Left forelimb (tissue), 1 donor: ENCODE measurements at regions not wholly inside any gene's neighbourhood (a gene's known extent, or its start where the extent isn't known, plus 50 kb on each side); places are given as distances from the start of the nearest gene placed in this dataset.
A peak's percentile ranks its signal among the peaks of the same experiment; 100 is the strongest.

Experiments used
- DNase-seq: peaks from one replicate; pipeline ENCODE4 v3.0.0-alpha.2; 2018; ENCODE audit warnings: low spot score

DNA sequence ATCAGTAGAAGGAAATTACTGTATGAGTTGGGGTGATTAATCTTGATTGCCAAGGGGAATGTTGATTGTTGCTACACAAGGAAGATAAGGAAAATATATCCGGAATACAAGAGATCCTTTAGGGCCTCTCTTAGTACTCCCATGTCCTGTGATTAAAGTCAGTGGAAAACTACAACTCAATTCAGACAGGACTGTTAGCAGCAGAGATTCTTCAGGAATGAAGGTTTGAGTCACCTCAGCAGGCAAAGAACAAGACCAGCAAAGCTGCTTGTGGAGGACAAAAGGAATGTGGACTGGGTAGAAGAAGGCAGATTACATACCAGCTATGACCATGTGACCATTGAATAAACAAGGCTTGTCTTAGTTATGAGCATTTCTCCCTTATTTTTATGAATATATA lies 478.2 kb downstream of the BUD13 start:
- DNase-seq: no peak

DNA sequence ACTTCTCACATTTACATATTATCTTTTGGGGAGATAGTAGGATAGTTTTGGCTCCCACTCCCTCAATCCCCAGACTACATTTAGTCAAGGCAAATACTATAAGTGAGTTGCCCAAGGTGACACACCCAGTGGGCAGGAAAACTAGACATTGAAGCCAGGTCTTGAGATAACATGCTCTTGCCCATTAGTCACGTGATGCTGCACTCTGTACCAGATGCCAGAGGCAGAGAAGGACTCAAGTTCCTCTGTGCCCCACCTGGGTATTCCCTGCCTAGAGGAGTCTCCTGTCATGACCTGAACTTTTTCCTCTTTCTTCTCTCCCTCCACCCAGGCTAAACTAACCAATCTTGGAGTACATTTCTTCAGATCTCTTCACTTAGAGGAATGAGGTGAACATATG lies 484.9 kb downstream of the BUD13 start:
- DNase-seq: no peak

DNA sequence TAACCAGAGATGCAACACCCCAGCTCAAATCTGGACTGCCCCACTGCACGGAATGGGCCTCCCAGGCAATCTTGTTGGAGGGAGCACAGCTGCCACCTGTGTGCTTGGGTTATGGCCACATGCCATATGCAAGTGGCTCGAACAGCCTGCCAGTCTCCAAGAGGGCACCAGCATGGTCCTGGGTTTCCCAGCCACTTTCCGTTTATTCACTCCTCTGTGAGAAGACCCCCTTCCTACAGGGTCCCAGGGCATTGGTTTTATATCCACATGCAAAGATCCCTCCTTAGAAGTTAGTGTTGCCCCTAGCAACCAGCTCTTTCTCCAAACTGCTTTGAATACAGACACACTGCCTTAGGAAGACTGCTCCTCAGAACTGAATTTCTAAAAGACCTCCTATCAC lies 487.8 kb downstream of the BUD13 start:
- DNase-seq: no peak

DNA sequence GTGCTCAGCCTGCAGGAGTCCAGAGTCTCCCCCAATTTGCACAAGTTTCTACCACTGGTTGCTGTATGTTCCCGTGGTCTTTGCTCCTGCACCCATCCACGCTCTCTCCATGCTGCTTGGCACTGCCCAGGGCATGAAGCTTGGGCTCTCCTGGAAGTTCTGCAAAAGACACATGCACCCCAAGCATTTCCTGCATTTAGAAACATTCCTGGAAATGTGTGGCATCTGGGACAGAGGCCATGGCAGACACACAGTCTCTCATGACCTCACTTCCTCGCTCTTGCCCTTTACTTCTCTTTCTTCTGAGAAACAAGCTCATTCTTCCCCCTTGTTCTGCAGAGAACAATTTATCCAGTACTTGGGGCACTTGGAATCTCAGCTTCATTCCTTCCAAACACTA lies 489.5 kb downstream of the BUD13 start:
- DNase-seq: no peak

DNA sequence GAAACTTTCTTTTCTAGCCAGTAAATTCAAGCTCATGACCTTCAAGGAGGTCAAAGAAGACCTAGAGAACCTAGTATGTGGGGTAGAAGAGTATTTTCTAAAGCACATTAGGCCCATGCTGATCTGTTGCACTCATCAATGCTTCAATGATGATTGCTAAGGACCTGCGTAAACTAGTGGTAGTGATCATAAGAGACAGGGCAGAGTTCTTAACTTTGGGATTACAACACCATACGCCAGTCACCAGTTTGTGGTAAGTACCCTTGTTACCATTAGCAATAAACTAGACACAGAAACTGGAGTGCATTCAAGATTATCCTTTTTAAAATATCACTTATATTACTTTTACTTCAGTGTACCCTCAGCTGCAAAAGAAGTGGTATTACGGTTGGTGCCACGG lies 490.3 kb downstream of the BUD13 start:
- DNase-seq: no peak

DNA sequence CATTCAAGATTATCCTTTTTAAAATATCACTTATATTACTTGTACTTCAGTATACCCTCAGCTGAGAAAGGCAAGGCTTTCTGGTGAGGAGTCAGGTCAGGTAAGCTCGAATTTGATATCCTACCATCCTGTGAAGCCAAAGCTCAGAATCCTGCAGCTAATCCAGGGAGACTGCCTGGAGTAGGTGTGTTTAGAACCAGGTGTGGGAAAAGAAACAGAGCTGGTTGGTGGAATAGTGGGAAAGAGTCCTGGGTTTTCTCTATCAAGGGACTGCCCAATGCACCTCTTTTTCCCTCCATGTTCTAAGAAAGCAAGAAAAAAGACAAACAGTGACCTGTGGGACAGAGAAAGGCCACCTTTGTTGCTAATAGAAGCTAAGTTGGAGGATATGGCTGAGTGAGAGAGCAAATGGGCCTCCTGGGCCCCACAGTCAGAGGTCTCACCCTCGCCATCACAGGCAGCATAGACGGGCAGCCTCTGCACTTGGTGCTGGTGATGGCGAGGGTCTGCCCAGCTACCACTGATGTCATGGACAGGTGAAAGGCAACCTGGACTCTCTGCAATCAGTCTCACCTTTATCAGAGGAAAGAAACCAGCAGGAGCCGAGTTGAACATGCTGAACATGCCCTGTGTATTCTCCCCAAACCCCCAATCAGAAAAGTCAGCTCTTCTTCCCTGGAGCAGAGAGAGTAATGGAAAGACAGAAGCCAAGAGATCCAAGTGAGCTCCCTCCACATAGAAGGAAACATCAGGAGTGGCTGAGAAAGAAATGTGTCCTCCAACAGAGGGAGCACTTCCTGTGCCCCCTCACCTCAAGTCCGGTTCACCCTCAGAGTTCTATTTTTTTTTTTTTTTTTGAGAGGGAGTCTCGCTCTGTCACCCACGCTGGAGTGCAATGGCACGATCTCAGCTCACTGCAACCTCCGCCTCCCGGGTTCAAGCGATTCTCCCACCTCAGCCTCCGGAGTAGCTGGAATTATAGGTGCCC lies 491.3 kb downstream of the BUD13 start:
- DNase-seq: no peak

DNA sequence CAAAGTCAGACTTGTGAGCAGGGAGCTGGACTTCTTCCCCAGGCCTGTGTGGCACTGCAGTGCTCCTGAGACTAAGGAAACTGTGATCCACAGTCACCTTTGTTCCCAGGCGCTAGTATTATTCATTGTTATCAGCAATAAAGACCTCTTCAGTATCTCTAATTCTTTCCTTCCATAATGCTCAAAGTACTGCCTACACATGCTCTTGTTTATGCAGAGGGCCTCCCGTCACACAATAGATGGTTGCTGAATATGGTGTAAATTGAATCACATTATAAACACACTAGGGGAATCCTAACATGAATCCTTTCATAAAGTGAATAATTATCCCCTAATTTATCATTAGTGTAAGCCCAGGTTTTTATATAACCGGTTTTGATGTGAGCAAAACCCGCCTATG lies 493.3 kb downstream of the BUD13 start:
- DNase-seq: no peak

DNA sequence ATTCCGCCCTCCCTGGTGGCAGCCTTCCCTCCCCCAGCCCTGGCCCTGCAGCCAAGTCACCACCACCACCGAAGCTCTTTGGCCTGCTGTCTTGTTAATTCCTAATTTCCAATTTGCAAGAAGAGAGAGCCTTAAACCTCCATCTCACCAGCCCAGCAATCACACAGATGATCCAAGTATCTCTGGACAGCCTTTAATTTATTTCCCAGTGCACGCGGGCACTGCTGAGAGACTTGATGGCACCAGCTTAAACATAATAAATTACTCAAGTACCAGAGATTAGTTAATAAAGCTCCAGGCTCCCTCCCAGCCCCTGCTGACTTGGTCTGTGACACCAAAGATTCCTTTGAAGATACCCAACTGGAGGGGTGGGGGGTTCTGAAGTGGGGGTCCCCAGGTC lies 494.7 kb downstream of the BUD13 start:
- no peak for DNase-seq

DNA sequence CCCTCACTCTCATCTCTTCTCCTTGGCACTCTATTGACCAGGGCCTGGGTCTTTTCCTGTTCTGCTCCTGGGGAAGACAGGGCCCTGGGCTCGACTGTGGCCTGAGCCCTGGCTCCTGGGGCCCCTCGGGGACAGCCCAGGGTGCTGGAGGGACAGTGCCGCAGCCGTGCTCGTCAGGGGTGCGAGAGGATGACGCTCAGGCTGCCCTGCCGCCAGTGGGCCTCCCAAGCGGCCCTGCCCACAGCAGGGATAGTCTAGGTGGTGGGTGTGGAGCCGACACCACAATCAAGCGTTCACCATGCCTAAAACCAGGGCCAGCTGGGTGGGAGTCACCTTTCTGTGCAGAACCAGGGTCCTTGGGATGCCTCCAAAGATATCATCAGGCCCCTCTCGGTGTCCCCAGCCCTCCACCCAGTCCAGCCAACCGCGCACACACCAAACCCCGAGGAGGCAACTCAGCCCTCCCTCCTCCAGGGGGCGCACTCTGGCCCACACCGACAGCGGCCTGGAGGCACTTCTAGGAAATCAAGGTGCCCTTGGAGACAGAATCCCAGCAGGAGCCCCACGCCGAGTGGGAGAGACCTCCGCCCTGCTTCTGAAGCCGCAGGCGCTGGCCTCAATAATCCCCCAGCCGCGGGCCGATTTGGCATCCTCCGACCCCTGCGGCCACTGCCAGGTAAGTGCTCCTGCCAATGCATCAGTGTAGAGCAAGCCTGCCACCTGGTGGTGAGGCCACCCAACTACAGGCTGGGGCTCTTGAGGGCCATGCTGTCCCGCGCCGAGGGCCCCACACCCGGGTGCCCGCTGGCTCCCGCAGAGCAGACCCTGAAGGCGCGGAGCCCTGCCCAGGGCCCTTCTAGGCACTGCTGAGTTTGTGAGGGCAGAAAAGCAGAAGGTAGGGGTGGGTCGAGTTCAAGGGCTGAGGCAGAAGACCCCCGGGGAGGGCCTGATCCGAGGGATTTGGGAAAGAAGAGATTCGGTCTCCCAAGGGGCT lies 496.4 kb downstream of the BUD13 start:
- peak; percentile 76 for DNase-seq

DNA sequence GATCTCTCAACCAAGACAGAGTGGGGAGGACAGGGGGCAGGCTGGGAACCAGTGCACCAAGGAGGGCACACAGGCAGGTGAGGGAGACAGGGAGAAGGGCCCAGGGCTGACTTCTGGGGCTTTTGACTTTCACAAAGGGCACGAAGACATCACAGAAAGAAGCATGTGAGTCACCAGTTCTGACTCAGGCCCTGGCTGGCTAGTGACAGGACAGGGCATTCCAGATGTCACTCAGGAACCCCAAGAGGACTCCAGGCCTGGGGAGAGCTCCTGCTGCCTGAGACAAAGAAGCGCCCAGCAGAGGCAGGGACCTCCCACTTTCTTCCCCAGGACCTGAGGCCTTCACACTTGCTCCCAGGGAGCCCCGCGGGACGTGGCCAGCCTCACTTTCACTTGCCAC lies 497.2 kb downstream of the BUD13 start:
- DNase-seq: no peak

DNA sequence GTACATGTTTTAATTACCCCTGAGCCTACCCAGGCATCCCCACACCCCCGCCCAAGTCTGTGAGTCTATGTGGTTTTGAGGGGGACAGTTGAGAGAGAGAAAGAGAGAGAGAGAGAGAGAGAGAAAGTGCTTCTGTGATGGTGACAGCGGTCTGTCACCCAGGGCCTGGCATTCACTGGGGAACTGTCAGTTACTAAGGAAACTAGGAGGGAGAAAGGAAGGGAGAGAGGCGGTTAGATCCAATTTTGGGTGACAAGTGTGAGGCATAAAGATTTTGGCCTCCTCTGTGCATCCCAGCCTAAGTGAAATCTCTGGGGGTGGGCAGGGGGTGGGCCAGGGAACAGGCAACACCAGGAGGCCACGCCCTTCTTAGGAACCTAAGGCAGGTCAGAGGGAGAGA lies 498.3 kb downstream of the BUD13 start:
- no peak for DNase-seq

DNA sequence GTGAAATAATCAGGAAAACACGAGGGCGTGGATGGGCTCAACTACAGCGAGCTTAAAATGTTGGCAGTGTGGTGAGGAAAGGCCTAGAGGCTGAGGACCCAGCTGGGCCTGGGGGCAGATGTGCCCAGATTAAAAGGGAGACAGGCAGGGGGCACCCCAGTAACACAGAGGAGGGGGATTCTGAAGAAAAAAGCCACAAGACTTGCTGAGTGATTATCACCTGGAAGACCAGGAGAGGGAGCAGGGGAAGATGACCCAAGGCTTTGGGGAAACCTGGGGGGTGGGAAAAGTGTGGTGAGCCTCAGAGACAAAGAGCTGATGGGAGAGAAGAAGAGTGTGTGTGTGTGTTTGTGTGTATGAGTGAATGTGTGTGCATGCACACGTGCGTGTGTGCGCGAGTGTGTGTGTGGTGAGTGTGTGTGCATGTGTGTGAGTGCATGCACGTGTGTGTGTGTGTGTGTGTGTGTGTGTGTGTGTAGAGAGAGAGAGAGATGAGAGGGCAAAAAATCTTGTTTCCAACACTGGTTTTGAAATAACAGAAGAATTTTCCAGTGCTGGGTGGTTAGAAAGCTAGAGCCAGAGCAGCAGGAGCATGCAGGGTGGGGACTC lies 500.5 kb downstream of the BUD13 start:
- no peak for DNase-seq

DNA sequence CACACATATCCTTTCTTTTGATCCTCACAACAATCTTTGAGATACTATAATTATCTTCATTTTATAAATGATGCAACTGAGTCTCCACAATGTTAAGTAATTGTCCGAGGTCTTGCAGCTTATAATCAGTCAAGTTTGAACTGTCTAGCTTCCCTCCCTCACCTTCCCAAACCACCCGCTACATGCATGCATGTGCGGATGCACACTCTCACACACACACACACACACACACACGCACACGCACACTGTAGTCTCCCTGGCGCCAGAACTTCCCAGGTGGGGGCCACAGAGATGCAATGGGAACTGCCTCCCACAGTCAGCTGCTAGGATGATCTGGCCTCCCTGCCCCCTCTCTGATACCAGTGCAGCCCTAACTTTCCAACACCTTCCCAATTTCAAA lies 501.3 kb downstream of the BUD13 start:
- DNase-seq: no peak

DNA sequence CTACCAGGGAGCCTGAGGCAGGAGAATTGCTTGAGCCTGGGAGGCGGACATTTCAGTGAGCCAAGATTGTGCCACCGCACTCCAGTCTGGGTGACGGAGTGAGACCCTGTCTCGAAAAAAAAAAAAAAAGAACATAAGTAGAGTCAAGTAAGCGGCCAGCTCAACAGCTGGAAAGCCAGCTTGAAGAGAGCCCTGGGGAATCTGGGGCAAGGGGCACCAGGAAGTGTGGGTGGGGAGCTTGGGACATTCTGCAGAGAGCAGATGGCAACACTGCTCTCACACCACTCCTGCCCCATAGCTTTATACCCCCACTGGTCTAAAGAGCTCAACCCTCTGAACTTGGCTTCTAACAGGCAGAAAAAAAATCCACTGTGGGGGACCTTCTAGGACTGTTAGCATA lies 505.6 kb downstream of the BUD13 start:
- DNase-seq: no peak

DNA sequence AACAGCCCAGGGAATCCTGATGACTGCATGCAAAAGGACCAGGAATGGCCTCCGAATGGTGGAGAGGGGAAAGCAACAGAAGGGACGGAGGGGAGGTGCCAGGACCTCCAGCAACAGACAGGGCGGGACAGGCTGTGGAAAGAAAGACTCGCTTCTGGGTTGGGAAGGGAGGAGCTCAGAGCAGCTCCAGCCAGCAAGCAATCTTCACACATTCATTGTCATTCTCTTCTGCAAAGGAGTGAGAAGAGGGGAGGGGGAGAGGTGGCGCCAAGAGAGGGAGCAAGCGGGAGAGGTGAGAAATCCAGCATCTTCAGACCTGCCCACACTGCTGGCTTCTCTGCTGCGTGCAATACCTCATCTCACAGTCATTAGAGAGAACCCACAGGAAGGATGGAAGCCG lies 509.0 kb downstream of the BUD13 start:
- no peak for DNase-seq

DNA sequence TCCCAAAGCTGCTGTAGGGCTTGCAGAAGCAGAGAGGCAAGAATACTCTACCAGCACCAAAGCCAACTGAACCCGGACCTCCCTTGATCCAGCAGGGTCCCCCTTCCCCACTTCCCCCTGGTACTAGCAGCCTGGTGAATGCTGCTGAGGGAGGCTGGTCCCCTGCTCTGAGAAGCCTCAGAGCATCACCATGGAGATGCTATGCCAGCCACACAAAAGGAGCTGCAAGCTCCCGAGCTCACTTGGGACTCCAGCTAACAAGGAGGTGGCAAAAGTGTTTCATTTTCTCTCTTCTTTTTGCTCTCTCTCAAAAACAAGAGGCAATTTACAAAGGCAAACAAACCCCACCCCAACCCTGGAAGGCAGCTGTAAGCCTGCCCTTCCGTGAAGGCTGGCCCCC lies 509.8 kb downstream of the BUD13 start:
- DNase-seq: no peak

DNA sequence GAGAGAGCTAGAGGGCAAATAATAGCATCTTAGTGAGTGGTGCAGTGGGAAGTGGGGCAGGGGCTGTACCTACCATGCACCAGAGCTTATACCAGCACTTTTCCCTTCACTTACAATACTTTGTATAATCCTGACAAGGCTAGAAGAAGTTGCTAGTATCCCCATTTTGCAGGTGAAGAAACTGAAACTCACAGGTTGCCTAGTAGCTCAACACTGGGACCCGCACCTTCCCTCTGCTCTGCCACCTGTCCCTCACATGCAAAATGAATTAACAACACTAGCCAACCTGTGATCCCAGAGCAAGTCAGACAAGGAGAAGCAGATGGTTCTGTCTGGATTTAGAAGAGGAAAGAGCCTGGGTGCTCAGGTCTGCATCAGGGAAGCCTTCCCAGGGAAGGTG lies 510.4 kb downstream of the BUD13 start:
- DNase-seq: no peak

DNA sequence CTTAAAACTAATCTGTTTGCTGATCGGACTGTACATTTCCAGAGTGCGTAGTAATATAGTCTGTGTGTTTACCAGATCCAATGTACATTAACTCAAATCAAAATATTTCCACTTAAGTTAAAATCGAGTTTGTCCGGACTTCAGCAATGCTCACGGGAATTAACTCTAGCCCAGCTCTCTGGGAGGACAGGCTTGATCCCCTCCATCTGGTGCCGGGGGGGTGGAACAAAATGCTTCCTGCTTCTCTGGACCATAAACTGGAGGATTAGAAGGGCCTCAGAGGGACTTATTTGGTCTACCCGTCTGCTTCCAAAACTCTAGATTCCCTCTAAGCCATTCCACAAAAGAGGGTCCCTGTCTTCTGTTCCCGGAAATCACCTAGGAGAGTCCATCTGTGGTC lies 511.2 kb downstream of the BUD13 start:
- no peak for DNase-seq

DNA sequence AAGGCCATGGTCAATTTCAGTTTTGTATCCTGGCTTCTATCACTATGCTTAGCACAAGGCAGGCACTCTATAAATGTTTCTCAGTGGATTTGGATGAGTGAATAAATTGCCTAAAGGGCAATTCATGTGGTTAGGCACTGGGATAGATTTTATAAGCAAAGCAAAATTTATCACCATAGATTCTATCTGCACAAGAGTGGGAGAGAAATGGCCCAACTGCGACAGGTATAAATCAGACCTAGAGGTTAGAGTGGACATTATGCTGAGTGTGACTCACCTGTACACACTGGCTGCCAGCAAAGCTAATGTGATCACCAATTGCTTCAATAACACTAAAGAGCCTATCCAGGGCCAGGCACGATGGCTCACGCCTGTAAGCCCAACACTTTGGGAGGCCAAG lies 514.0 kb downstream of the BUD13 start:
- no peak for DNase-seq

DNA sequence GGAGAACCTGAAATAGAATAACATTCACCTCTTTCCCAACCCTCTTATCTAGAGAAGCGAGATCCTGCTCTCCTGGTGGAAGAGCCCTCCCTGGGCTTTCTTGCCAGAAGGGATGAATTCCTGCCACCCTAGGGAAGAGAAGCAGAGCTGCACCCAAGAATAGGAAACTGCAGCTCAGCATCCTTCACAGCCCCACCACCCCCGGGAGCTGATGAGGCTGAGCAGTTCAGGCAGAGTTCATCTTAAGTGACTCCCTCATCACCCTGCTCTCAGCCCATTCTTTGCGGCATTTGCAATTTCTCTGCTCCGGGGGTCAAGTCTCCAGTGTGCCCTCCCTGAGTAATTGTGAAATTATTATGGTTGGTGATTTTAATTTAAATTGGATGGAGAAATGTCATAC lies 514.9 kb downstream of the BUD13 start:
- DNase-seq: no peak

DNA sequence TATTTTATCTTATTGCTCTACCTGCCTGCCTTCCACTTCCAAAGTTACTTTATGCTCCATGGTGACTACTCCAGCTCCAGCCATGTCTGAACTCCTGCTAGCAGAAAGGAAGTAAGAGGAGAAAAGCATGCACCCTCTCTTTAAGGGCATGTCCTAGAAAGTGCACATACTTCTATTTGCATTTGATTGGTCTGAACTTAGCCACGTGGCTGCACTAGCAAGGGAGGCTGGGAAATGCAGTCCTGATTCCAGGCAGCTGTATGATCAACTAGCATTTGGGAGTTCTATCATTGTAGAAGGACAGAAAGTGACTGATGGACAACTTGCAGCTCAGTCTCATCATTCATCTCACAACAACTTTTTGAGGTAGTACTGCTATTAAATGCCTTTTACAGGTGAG lies 515.7 kb downstream of the BUD13 start:
- DNase-seq: no peak

DNA sequence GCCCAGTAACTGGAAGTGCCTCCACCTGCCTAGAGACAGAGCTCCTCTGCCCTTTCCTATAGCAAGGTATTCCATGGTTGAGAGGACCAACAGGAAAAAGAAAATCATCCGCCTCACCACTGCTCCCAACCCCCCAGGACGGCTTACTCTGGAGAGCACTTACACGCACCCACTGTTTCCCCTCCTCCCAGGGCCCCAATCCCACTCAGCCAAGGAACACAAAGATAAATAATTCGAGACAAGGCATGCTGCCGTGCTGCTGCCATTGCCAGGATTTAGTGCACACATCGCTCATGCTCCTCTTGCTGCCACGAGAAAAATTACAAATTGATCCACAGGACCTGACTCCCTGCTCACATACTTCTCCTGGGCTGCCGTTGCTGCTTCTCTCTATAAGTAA lies 516.6 kb downstream of the BUD13 start:
- DNase-seq: no peak
